ENCODE measurements at regions not wholly inside any gene's neighbourhood (a gene's known extent, or its start where the extent isn't known, plus 50 kb on each side); places are given as distances from the start of the nearest gene placed in this dataset.

DNA sequence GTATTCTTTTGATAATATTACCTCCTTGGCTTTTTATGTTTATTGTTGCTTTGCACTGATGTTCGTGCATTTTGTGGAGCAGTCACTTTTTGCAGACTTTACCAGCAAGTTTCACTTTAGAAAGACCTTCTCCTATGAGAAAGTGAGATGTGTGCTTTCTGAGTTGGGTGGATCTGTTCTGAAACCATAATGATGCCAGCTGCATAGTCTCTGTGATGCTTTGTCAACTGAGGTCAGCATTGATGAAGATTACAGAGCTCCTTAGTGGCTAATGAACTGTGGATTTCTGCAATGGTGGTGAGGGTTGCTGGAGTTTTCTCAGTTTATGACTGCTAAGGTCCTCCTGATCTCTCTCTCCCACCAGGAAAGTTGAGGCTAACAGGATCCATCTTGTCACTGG is 309.9 kb upstream of the SLITRK6 start:
- Mint-ChIP-seq H3K27ac (no peak overlapping the region), H3K27me3 (ENCODE audit: low read depth, poor library complexity) (no peaks in the 10 kb centered on the region), H3K4me3 (no peak overlapping the region), H3K9me3 (peaks cover 12% of the 10 kb centered on the region), H3K4me1 (no peaks in the 10 kb centered on the region), H3K36me3 (ENCODE audit: low read depth) (no peaks in the 10 kb centered on the region)
- TF ChIP-seq CTCF (IDR thresholded peaks at IDR 0.05): no peak
- no peak for DNase-seq

GRCh38 chr13:86108334-86108733 is 309.1 kb upstream of the SLITRK6 start:
- no peak for DNase-seq
- no peak overlapping the region for H3K27ac Mint-ChIP-seq
- H3K27me3 Mint-ChIP-seq (ENCODE audit: low read depth, poor library complexity): no peaks in the 10 kb centered on the region

GRCh38 chr13:86098511-86098910 is 299.3 kb upstream of the SLITRK6 start:
- no peak overlapping the region for H3K27ac Mint-ChIP-seq
- no peaks in the 10 kb centered on the region for H3K27me3 Mint-ChIP-seq (ENCODE audit: low read depth, poor library complexity)
- no peak overlapping the region for H3K4me3 Mint-ChIP-seq
- no peaks in the 10 kb centered on the region for H3K4me1 Mint-ChIP-seq
- peaks cover 7% of the 10 kb centered on the region for H3K9me3 Mint-ChIP-seq
- no peak for TF ChIP-seq CTCF (IDR thresholded peaks at IDR 0.05)
- H3K36me3 Mint-ChIP-seq (ENCODE audit: low read depth): no peaks in the 10 kb centered on the region
- DNase-seq: no peak

More at GRCh38 chr13:86108334-86108733, 309.1 kb upstream of the SLITRK6 start:
- Mint-ChIP-seq H3K9me3 (peaks cover 17% of the 10 kb centered on the region), H3K4me3 (no peak overlapping the region), H3K36me3 (ENCODE audit: low read depth) (no peaks in the 10 kb centered on the region), H3K4me1 (no peaks in the 10 kb centered on the region)
- TF ChIP-seq CTCF (IDR thresholded peaks at IDR 0.05): no peak

DNA sequence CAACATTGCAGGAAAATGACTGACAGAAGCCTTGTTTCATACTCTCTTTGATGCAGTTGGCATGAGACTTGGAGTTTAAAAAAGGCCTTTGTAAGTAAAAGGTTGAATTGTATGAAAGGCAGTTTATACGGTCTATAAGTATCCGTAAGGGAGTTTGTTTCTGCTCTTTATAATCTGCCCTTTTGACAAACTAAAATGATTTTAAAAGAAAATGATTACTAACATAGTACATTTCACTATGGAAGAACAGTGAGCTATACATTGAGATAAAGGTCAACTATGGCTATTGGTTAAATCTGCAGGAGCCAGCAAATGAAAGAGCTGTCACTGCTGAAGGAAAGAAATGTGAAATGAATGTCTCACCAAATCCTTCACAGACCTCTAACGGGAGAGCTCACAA is 296.1 kb upstream of the SLITRK6 start:
- Mint-ChIP-seq H3K27me3 (ENCODE audit: low read depth, poor library complexity) (no peaks in the 10 kb centered on the region), H3K4me3 (no peak overlapping the region), H3K9me3 (no peaks in the 10 kb centered on the region), H3K36me3 (ENCODE audit: low read depth) (no peaks in the 10 kb centered on the region), H3K27ac (no peak overlapping the region), H3K4me1 (no peaks in the 10 kb centered on the region)
- no peak for DNase-seq
- no peak for TF ChIP-seq CTCF (IDR thresholded peaks at IDR 0.05)

DNA sequence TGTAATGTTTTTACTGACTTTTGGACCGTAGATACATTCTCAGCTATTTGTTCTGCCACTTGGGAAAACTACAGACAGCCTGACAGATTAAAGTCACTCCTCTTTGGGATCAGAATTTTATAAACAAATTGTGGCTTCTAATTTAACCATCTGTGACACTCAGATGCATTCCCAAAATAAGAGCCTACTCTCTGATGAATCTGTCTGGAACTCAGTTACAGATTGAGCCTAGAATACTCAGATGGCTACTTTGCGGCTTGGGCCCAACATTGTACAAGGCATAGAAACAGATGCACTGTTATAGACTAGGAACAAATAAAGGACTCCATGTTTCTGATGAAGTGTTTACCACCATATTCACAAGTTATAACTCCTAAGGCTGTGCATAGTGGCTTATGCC is 291.0 kb upstream of the SLITRK6 start:
- H3K4me3 Mint-ChIP-seq: no peak overlapping the region
- H3K36me3 Mint-ChIP-seq (ENCODE audit: low read depth): no peaks in the 10 kb centered on the region
- H3K27ac Mint-ChIP-seq: no peak overlapping the region
- DNase-seq: no peak
- no peak for TF ChIP-seq CTCF (IDR thresholded peaks at IDR 0.05)
- H3K27me3 Mint-ChIP-seq (ENCODE audit: low read depth, poor library complexity): no peaks in the 10 kb centered on the region
- H3K9me3 Mint-ChIP-seq: no peaks in the 10 kb centered on the region
- H3K4me1 Mint-ChIP-seq: no peaks in the 10 kb centered on the region

- no peaks in the 10 kb centered on the region for H3K27me3 Mint-ChIP-seq (ENCODE audit: low read depth, poor library complexity)
- H3K4me1 Mint-ChIP-seq: no peaks in the 10 kb centered on the region
- no peak overlapping the region for H3K4me3 Mint-ChIP-seq
- no peak for DNase-seq
- H3K9me3 Mint-ChIP-seq: no peaks in the 10 kb centered on the region
- TF ChIP-seq CTCF (IDR thresholded peaks at IDR 0.05): no peak
- no peak overlapping the region for H3K27ac Mint-ChIP-seq
- no peaks in the 10 kb centered on the region for H3K36me3 Mint-ChIP-seq (ENCODE audit: low read depth)
These were observed 288.0 kb upstream of the SLITRK6 start for GRCh38 chr13:86087244-86087643.
